ENCODE measurements at regions not wholly inside any gene's neighbourhood (a gene's known extent, or its start where the extent isn't known, plus 50 kb on each side); places are given as distances from the start of the nearest gene placed in this dataset.

DNA sequence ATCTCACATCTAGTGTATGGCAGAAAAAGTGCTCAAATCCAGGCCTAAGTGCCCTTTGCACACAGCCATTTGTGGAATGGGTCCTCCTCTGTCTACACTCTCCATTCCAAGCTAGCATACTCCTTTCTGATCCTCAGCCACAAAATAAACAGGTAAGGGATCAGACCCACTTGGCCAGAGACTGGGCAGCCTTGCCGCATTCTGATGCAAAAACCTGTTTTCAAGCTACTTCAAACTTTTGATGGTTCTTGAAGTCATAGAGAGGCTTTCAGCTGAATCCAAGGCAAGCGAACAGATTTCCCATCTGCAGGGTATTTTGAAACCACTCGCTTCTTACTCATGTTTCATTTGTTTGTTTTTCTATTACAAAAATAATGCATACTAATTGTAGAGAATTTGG is 136.6 kb upstream of the NAV2 start:
- TF ChIP-seq POLR2AphosphoS5 (IDR thresholded peaks at IDR 0.05; ENCODE audit: borderline replicate concordance, low read depth, low read length) (no peak), EZH2 (IDR thresholded peaks at IDR 0.05) (no peak), FOXP2 (optimal IDR thresholded peaks at IDR 0.05; ENCODE audit: control extremely low read depth, extremely low read length, insufficient read depth) (no peak)
